ENCODE measurements at regions not wholly inside any gene's neighbourhood (a gene's known extent, or its start where the extent isn't known, plus 50 kb on each side); places are given as distances from the start of the nearest gene placed in this dataset.
"Not testable (repeated sequence)": the region's sequence is repeated elsewhere in the genome, so short reads cannot be mapped to it uniquely, and the experiment has no call there.

DNA sequence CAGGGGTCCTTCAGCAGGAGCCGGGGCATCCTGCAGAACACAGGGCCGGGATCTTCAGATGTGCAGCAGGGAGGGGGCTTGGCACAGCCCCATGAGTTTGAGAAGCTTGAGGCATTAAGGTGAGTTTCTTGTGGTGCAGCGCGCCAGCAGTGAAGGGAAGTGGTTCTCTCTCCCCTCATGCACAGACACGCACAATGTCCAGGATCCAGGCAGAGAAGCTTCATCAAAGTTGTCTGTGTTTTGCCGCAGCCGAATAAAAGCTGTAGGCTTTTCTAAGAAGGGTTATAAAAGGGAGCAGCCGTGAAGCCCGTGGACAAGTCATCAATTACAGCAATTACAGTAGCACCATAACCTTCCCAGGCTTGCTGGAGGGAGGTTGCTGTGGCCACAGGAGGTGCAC is 491.0 kb upstream of the CDH4 start:
- DNase-seq (ENCODE audit: low spot score): no peak

DNA sequence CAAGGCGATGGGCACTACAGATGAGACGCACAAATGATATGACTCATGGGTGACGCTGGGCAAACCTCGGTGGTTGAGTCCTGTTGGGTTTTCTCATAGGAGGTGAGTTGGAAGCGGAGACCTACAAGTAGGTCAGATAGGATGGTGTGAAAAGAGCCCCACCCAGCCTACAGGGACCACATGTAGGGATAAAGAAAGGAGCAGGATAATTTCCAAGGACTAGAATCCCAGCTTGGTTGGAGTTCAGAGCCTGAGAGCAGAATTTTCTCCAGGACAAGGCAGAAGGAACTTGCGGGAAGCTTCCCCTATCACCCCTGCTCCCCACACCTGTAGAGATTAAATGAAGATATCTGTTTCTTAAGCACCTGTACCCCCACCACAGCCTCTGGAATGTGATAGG is 489.7 kb upstream of the CDH4 start:
- DNase-seq (ENCODE audit: low spot score): no peak

DNA sequence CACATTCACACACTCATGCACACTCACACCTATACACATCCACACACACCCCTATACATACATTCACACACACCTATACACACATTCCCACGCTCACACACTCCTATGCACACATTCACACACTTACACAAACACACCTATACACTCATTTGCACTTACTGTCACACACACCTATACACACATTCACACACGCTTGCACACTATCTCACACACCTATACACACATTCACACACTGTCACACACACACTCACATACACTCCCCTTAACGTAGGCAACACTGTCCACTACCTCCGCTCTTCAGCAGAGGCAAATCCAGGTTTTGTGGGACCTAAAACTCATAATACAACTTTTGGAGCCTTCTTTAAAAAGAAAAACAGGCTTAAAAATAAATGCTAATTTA is 487.7 kb upstream of the CDH4 start:
- no peak for DNase-seq (ENCODE audit: low spot score)

DNA sequence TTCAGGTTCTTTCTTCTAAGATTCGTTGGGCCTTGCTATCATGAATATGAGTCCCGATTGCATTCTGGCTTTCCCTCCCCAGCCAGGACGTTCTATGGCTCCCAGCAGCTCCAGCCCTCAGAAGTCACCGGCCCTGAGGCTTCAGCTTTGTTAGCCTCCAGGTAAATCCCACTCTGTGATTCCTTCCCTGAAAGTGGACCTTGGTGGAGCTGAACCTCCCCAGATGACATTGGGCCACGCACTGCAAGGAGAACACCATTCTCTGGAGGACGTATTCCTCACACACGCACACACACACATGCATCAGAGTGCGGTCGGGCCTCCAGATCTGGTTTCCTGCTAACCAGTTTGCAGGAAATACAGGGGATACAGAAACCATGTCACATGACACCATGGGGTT is 487.3 kb upstream of the CDH4 start:
- DNase-seq (ENCODE audit: low spot score): no peak

DNA sequence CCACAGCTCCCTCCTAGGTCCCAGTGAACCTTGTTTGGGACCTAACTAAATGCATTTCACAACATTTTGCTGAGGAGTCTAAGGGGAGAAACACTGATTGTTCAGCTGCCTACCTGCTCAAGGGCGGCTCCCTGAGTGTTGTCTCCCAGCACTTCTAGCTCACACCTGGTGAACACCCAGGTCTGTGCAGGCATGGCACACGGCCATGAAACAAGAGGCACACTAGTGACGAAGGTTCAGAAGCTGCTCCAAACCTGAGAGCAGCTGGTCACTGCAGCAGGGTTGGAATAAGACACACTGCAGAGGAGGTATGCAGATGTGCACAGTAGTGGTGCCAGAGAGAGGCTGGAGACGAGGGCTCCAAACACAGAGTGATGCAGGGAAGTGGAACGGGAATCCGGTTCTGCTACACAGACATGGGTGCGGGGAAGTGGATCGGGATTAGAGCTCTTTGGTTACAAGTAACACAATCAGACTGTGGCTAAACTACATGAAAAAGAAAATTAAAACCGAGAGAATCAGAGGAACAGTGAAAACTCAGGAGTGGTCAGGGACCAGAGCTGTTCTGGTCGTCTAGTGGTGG is 486.1 kb upstream of the CDH4 start:
- no peak for DNase-seq (ENCODE audit: low spot score)

DNA sequence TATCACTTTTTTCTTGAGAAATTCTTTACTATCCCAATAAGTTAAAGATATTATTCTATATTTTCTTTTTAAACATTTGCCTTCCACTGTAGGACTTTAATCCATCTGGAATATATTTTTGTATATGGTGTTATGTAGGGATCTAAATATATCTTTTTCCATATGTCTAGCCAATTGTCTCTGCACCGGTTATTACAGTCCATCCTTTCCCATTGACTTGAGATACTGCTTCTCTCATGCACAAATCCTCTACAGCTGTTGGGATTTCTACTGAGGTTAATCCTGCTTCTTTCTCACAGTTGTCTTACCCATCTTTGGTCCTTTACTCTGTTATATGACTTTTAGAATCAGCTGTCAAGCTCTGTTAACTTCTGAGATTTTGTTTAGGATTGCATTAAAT is 483.8 kb upstream of the CDH4 start:
- DNase-seq (ENCODE audit: low spot score): no peak

DNA sequence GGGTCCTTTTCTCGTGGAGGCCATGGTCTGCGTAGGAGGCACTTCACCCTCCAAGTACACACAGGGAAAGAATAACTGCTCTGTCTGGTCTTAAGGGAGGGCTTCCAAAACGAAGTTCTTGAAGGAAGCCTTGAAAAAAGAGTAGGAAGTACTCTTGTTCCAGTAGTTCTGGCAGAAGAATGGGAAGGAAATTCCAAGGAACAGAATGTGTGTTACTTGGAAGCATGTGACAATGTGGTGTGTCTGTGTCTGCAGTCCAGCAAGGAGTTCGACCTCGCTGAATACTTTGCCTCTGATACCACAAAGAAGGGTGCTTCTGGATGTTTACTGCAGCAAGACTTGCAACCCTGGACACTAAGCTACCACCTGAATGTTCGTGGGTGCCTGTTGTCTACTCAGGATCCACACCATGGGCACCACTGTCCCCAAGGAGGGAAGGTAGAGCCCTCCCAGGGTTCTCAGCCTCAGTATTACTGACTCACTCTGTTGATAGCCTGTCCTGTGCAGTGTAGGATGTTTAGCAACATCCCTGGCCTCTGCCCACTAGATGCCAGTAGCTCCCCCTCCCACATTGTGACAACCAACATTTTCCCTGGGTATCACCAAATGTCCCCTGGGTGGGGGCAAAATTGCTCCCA is 471.6 kb upstream of the CDH4 start:
- DNase-seq (ENCODE audit: low spot score): no peak

DNA sequence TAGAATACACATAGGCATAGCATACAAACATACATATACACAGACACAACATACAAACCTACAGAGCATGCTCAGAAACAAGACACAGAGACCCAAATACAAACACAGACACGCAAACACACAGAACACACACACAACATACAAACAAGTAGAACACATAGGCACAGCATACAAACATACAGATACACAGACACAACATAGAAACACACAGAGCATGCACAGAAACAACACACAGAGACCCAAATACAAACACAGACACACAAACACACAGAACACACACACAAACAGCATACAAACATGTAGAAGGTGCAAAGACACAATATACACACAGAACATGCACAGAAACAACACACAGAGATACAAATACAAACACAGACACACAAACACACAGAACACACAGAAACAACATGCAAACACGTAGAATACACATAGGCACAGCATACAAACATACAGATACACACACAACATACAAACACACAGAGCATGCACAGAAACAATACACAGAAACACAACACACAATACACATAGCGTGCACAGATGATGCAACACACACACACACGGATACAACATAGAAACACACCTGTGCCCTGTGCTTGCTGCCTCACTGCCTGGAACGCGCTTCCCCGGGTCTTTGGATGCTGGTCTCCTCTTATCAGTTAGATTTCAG is 469.0 kb upstream of the CDH4 start:
- DNase-seq (ENCODE audit: low spot score): no peak

DNA sequence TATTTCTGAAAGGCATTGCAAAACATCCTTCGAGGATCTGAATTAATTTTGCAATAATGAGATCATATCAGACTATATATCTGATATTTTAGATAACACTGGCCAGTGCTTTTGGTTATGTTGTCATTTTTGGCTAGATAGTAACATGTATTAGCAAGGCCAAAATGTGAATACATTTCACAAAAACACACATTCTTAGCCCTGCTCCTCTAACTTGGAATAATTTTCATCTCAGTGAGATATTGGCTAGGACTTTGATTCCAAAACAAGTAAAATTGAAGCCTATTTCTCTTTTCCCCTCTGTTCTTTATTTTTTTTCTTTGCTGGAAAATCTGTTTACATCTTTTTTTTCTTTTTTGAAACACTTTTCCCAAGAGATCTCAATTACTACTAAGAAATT is 466.8 kb upstream of the CDH4 start:
- DNase-seq (ENCODE audit: low spot score): no peak

DNA sequence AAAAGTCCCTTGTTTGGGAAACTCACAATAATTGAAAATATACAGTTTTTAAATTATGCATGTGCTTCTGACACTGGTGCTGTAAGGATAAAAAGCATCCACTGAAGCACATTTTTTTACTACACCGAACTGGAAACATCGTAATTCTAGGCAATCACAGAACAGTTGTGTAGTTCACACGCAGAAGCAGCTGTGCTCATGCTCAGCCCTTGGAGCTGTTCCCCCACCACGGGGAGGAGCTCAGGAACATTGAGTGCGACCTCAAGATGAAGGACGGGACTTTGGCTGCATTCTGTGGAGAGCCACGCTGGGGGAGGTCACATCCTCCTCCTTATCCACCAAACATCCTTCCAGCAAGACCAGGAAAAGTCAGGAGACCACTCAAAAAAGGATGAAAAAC is 466.3 kb upstream of the CDH4 start:
- no peak for DNase-seq (ENCODE audit: low spot score)

DNA sequence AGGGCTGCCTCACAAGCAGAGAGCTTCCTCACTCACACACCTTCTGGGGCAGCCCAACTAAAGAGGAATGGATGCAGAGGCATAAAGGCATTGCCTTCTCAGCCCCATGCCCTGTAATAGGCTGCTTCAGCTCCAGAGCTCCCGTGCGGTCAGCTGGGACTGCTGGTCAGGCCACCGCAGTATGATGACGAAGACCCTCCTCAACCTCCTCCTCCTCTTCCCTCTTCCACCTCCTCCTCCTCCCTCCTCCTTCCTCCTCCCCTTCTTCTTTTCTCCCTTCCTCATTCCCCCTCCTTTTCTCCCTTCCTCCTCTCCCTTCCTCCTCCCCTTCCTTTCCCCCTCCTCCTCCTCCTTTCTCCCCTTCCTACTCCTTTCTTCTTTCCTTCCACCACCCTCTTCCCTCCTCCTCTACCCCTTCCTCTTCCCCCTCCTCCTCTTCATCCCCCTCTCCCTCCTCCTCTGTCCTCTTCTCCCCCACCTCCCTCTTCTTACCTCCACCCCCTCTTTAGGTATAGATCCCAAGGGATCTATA is 465.3 kb upstream of the CDH4 start:
- DNase-seq (ENCODE audit: low spot score): no peak

DNA sequence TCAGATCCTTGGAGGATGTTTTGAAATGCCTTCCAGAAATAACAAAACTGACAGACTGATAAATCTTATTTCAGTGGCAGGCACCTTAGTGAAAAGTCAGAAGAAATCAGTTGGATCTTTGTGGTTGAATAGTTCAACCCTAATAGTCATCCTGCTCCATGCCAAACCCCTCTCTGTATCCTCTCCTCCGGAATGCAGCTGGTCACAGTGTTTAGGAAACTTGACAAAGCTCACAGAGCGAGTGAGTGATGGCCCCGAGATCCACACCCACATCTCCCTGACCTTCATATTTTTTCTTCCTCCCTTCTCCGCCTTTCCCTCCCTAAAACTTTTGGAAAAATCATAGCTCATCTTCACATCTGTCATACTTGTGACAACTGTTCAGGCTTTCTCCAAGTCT is 464.8 kb upstream of the CDH4 start:
- no peak for DNase-seq (ENCODE audit: low spot score)

DNA sequence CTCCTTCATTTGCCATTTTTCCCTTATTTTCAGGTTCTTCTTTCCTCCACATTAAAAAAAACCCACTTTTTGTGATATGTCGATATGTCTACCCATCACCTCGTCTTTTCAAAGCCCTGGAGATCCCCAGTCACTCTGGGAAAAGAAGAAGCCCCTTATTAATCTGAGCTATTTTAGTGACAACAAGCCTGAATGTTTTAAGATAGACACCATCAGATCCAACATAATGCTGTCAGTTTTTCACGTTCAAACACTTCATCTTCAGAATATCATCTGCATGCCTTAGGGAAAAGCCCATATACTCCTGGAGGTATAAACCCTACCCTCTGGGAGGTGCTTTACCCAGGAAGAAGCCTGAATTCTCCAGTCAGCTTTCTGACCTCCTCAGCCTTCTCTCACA is 464.0 kb upstream of the CDH4 start:
- no peak for DNase-seq (ENCODE audit: low spot score)

DNA sequence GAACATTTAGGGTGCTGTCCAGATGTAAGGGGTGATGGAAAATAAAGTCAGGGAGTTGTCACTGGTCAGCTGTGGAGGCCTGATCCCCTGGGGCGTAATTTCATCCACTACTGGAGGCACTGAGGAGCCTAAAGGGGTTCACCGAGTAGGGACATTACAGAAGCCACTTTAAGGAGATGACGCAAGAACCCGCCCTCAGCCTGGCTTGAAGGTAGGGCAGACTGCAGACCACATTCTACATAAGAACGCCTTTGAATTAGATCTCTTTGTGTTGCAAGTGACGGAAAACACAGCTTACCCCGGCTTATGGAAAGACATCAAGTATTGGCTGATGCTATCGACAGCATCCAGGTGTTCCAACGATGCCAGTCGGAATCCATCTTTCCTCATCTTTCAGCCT is 462.7 kb upstream of the CDH4 start:
- DNase-seq (ENCODE audit: low spot score): no peak

DNA sequence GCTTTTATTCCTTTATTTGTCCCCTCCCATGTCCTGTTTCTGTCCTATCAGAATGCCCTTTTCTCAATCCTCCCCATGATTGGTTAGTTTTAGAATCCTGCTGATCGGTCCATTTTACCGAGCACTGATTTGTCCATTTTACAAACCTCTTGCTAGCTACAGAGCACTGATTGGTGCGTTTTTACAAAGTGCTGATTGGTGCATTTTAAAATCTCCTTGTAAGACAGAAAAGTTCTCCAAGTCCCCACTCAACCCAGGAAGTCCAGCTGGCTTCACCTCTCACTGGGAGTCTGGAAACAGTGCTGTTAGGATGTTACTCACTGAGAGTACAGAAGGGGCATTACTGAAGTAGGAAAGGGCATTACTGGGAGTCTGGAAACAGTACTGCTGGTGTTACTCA is 461.7 kb upstream of the CDH4 start:
- not testable (repeated sequence) for DNase-seq (ENCODE audit: low spot score)

DNA sequence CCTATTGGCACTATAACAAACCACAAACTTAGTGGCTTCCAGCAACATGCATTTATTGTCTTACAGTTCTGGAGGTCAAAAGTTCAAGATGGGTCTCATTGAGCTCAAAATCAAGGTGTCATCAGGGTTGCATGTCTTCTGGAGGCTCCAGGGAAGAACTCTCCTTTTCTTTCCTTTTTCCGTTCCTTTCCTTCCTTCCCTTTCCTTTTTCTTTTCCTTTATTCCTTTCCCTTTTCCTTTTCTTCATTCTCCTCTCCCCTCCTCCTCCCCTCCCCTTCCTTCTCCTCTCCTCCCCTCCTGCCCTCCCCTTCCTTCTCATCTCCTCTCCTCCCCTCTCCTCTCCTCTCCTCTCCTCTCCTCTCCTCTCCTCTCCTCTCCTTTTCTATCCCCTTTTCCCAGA is 460.2 kb upstream of the CDH4 start:
- no peak for DNase-seq (ENCODE audit: low spot score)

DNA sequence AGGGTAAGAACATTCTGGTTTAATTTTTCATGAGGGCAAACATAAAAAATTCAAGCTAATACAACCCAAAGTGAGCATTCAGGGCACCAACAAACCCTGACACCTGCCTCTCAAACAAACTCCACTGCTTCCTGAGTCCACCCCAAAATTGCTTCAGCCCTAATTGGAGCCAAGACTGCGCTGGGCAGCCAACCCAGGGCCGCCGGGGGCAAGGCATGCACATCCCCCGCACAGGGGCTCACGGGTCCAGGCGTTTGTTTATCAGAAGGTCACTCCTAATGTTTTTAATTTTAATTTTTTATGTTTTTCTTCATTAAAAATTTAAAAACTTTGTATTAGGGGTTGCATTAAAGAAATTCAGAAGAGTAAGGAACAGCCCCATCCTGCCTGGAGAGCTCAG is 459.1 kb upstream of the CDH4 start:
- no peak for DNase-seq (ENCODE audit: low spot score)

DNA sequence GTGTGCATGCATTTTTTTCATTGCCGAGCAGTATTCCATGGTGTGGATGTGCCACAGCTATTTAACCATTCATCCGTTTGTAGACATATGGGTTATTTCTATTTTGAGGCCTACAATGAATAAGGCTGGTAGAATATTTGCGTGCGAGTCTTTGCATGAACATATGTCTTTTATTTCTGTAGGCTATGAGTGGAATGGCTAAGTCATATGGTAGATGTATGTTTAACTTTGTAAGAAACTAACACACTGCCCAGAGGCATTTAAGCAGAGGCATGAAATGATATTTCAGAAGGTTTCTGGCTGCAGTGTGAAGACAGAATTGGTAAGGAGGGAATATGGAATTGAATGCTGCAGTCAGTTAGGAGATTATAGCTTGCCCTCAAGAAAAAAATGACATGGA is 457.4 kb upstream of the CDH4 start:
- no peak for DNase-seq (ENCODE audit: low spot score)

DNA sequence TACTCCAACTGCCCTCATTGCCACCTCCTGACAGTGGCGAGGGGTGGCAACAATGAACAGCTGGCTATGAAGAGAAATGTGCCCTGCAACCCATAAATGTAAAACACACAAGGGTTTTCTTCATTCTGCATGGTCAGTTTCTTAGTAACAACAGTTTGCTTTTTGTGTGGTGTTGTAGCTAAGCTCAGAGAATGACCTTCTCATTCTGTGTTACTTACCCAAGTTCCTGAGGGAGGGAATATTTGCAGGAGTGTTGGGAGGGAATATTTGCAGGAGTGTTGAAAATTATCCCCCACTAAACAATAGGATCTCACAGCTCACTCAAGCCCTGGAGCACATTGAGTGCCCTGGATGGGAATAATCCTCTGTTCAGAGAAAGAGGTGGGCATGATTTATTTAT is 456.4 kb upstream of the CDH4 start:
- no peak for DNase-seq (ENCODE audit: low spot score)

DNA sequence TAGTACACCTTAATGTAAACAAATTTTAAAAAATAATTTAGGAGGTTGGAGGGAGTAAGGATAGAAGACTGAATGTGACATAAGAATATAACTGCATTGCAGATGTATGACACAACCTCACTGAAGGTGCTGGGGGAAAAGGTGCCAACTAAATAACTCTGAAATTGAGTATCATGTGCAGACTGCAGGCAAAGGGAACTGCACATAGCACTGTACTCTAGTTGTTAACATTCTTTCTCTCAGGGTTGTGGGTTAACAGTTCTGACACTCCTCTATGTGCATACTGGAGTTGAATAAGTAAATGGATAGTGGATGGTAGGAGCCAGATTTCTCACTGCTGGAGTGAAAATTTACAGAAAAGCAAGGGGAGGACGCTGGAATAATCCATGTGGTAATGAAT is 451.9 kb upstream of the CDH4 start:
- no peak for DNase-seq (ENCODE audit: low spot score)

DNA sequence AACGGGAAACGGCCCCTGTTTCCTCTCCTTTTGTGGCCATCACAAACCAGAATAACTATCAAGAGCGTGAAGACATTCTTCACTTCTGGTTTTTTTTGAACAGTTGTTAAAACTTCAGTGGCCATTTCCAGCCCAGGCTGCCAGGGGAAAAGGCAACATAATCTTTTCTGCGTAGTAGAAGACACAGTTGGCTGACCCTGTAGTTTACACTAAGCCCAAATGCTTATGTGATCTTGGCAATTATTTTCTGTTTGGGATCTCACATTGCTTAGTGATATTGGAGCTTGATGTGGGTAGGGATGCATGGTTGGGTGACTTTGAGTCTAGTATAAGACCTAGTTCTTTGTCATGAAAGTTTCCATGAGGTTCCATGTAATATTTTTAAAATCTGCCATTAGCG is 449.4 kb upstream of the CDH4 start:
- DNase-seq (ENCODE audit: low spot score): no peak

DNA sequence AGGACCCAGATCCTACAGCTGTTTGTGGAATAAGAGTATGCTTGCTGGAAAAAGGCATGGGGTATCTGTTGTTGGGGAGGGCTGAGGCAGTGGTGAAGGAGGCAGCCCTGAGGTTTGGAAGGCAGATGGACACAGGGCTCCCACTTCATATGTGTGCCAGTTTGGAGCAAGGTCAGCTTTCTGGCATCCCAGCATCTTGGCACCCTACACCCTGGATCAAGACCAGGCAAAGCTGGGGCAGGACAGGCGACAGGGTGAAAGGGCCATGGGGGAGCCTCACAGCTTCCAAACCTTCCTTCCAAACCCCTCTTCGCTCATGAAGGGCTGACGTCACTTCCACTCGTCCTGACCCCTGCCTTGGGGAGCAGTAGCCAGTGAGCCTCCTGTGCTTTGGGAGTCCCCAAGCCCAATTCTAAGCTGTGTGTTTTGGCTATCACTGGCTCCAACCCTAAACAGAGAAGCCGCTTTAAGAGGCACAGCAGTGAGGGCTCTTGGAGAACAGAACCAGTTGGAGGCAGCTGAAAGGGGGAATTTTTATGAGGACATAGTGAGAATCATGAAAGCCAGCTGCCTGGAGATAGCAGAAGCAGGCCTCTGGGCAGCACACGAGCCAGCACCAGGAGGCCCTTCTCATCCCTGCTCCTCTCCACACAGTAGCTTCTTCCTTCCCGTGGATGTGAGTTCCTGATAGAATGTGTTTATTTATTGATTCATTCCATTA is 448.6 kb upstream of the CDH4 start:
- no peak for DNase-seq (ENCODE audit: low spot score)
